ENCODE measurements at regions not wholly inside any gene's neighbourhood (a gene's known extent, or its start where the extent isn't known, plus 50 kb on each side); places are given as distances from the start of the nearest gene placed in this dataset.
"Not testable (repeated sequence)": the region's sequence is repeated elsewhere in the genome, so short reads cannot be mapped to it uniquely, and the experiment has no call there.

DNA sequence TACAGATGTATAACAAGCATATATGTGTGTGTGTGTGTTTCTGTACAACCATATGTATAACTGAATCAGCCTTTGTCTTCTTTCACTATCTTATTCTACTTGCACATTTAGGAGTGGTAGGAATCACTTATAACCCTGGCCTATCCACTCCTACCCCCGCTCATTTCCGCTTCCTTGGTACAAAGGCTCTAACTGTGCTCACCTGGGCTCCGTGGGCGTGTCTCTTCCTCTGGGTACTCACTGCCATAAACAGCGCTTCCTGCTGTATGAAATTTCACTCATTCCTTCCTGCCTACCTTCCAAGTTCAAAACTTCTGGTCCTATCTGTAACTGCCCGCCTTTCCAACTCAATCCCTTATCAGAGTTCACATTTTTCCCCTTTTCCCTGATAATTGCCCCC is 815.5 kb downstream of the EPHA4 start:
- no peak for DNase-seq

DNA sequence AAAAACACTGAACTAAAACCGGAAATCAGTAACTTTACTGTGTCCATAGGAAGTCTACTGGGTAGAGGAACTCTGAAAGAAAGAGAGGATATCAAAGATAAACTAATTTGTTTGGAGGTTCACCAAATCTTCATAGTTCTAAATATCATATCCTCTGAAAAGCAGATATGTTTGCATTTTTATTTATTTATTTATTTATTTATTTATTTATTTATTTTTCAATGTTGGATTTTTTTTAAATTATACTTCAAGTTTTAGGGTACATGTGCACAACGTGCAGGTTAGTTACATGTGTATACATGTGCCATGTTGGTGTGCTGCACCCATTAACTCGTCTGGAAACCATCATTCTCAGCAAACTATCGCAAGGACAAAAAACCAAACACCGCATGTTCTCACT is 813.7 kb downstream of the EPHA4 start:
- not testable (repeated sequence) for DNase-seq

DNA sequence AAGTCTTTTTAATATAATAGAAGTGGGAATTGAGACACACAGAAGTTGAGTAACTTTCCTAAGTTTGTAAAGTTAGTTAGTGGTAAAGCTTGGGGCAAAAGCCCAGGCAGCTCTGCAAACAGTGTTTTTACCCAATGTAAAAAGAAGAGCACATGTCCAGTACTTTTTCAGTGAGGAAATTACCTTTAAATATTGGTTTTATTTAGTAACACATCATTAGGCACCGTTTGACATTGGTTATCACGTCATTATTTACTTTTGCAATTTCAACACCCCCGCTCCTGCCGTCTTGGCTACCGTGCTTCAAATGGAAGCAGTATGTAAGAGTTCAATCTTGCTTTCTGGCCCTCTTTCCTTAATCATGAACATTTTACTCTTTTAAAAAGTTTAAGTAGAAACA is 807.9 kb downstream of the EPHA4 start:
- DNase-seq, result no peak

DNA sequence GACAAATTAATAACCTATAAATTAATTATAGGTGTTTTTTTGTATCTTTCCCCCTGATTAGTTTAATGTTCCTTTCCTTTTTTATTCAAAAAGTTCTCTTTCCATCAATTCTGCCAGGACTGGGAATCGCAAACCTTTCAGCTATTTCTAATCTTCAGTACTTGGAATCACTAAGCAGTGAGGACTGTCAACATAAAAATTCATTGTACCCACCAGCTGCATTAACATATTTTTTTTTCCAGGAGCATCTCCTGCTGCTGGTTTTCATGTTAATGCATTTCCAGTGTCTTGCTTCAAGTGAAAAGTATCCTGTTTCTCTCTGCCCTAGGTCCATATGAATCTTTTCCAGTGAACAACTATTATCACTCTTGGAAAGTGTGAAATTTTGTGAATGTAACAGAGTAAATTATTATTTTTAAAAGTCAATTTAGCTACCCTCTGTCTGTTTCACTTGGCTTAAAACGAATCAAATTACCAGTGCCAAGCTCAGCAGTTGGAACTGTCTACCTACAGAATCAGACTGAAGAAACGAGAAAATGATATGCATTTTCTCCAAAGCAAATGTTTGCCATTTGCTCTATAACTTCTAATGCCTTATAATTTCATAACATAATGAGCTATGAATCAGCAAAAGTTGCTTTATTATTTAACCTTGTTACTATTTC is 804.4 kb downstream of the EPHA4 start:
- no peak for DNase-seq

DNA sequence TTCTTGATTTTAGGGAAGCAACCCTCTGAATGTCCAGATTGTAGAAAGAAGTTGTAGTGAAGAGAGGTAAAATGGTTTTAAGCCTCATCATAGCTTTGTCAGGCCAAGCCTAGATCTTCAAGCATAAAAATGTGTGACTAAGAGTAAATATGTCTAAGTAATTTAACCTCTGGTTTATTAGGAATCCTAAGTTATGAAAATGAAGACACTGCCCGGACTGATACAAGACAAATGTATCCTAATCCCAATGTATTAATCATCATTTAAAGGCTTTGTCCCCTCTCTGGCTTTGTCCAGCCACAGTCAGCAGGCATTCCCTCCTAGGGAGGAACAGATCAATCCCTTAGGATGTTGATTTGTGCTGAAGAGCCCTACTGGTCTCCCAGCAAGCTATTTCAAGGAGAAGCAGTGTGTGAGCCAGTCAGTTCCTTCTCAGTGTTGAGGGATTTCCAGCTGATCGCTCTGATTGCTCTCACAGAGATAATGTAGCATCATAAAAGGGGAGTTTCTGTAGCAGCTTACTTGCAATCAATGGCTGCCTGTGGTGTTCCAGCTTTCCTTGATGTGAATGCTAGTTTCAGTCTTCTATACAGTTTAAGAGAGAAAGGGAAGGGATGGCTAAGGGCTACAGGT is 796.1 kb downstream of the EPHA4 start:
- no peak for DNase-seq

DNA sequence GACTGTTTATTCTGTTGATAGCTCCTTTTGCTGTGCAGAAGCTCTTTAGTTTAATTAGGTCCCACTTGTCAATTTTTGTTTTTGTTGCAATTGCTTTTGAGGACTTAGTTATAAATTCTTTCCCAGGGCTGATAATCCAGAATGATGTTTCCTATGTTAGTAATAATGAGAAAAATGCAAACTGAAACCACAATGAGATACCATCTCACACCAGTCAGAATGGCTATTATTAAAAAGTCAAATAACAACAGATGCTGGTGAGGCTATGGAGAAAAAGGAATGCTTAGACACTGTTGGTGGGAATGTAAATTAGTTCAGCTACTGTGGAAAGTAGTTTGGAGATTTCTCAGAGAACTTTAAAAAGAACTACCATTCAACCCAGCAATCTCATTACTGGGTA is 793.0 kb downstream of the EPHA4 start:
- not testable (repeated sequence) for DNase-seq

DNA sequence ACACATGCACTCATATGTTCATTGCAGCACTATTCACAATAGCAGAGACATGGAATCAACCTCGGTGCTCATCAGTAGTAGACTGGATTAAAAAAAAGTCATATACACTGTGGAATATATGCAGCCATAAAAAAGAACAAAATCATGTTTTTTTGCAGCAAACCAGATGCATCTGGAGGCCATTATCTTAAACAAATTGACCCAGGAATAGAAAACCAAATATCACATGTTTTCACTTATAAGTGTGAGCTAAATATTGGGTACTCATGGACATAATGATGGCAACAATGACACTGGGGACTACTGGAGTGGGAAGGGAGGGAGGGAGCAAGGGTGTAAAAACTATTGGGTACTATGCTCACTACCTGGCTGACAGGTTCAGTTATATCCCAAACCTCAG is 792.6 kb downstream of the EPHA4 start:
- no peak for DNase-seq

DNA sequence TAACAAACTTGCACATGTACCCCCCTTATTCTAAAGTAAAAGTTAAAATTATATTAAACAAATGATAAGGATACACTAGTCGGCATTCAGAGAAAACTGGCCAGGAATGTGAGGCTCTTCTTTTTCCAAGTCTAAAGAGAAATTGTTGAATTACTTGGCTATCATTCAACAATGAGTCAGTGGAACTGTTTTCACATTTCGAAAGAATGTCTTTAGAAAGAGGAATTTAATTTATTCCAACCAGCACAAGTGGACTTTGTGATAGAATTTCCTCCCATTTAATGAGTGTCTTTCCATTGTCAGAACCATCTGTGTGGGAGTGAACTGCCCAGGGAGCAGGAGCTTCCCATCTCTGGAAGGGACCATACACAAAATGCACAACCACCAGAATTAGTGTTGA is 792.2 kb downstream of the EPHA4 start:
- DNase-seq, result no peak

DNA sequence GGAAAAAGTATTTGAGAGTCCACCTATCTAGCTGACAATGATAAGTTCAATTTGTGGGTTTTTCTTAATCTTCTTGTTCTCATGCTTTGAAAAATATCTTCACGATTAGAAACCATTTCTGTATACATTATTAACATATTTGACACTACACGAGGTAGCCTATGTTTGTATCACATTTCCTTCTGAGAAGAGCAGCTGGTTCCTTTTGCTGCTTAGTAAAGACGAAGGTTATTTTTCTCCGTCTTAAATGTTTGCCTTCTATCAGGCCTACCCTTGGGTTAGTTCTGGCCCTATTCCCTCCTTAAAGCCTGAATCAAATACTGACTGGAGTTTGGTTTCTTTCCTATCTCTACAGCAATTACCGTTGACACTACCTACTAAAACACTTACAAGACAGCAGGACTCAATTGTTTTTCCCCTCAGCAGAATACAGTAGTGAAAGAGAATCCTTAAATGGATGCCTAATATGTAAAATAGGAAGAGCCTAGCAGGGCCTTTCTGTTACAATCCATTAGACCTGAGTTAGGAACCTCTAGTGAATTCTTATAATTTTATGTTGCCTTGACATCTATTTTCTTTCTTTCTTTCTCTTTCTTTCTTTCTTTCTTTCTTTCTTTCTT is 790.4 kb downstream of the EPHA4 start:
- no peak for DNase-seq

DNA sequence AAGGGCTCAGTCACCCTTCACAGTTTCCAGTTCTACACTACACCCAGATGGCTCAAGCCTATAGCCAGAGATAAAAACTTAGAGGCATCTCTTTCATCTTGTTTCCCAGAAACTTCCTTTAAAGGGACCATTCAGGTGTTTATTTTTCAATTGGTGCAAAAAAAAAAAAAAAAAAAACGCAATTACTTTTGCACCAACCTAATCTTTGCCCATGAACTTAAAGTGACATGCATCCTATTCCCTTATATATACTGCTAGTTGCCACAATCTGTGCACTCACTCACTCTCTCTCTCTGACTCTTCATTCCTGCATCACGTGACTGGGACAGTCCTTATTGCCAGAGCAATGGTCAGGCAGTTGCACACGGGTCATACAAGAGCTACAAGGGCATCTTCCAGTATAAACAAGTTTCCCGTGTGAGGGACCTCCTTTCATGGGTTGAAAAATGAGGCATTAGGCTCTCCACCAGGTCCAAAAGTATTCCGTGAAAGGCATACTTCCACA is 789.4 kb downstream of the EPHA4 start:
- DNase-seq, result no peak

DNA sequence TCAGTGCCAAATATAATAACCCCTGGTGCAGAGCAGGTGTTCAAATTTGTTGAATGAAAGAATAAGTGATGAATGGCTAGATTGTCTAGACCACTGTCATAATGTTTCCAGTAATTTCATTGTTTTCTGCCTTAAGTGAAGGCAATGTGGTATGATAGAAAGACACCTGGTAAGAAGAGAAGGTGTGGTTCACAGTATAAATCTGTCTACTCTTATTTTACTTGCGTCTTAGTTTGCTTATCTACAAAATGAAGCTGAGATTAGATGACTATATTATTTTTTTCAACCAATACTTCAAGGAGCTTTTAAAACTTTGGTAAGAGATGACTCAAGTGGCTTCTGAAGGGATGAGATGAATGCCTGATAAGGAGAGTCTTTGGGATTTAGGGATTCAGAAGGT is 788.4 kb downstream of the EPHA4 start:
- DNase-seq, result no peak

DNA sequence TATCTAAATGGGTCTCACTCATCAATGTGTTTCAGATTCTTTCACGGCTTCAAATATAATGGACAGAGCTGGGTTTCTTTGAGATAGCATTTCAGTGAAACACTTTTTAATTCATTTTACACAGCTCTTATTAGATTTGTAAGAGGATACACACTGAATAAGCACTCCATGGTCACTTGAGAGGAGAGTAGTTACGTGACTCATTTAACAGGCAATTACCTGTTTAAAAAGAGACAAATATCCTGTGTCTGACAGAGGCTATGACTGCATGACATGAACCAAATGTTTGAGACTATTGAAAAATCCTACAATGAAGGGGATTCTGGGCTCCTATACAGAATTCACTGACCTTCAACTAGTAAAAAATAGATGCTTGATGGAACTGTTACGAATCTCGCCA is 786.9 kb downstream of the EPHA4 start:
- DNase-seq, result no peak

DNA sequence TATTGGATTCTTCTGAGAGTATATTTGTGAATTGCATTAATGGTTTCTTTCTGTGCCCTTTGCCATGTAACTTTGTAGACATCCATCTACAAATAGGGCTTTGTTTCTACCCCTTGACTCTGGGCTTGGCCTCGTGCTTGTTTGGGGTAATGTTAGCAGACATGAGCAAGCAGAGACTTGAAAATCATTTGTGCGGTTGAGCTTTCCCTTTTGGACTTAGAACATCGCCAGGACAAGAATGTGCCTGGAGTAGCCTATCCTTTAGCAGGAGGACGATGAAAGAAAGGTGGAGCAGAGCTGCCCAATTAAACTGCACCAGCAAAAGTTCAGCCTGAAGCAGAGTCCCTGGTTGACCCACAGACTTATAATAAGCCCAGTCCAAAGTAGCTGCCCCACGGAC is 785.9 kb downstream of the EPHA4 start:
- DNase-seq, result no peak

DNA sequence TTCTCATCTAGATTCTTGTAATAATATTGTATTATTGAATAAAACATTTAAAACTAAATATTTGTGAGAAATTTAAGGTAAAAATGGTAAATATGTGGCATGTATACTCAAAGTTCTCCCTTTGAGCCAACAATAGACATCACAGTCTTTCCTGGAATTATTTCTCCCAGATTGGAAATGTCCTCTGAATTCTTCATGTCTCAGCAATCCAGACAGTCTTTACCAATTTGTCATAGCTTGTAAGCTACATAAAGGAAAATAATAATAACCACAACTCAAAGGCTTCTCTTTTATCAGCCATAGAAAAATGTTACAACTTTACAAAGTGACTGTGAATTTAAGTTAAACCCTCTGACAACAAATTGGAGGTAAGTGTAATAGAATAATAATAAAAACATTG is 784.9 kb downstream of the EPHA4 start:
- no peak for DNase-seq

DNA sequence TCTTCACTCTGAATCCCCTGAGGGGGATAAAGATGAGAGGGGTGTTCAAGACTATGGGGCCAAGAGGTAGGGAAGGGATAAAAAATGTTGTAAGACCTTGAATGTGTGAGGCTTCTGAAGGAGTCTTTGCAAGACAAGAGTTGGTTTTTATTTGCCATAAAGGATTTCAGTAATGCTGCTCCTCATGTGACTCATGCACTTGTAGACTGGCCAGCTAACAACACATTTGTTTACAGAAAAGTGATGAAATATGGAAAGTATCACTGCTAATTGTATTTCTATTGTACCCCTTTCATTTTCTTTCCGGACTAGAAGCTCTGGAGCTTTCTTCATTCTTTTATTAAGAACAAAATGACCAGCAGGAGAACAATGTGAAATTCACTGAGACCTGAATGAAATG is 782.1 kb downstream of the EPHA4 start:
- DNase-seq, result no peak

DNA sequence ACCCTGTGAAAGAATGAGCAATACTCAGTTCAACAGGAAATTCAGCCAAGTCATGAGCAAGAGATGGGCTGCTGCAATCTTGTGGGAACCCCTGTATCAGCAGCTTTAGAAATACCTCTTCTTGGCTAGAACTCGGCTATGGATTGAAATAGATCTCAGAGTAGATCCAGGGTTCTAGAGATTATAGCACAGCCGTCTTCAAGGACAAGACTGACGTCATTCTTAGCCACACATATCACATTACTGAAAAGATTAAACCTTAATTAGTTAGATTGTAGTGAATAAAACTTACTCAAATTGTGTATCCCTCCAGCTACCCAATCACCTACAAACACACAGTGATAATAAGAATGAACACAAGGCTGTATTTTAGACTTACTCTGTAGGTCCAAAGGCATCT is 776.4 kb downstream of the EPHA4 start:
- no peak for DNase-seq

DNA sequence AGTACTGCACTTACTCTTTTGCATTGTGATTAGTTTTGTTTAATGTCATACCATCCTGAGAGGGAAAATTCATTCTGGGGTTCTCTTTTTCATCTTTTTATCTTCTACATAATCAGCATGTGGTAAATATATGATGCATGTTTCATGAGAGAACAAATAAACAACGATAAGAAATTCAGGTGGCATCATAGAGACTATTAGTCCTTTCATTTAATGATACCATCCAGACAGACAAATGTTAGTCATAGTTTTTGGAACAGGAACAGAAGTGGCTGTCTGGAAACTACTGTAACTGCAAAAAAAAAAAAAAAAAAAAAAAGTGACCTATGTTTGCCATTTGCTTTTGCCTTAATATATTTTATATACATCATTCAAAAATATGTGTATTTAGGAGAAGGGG is 761.0 kb downstream of the EPHA4 start:
- DNase-seq, result no peak

DNA sequence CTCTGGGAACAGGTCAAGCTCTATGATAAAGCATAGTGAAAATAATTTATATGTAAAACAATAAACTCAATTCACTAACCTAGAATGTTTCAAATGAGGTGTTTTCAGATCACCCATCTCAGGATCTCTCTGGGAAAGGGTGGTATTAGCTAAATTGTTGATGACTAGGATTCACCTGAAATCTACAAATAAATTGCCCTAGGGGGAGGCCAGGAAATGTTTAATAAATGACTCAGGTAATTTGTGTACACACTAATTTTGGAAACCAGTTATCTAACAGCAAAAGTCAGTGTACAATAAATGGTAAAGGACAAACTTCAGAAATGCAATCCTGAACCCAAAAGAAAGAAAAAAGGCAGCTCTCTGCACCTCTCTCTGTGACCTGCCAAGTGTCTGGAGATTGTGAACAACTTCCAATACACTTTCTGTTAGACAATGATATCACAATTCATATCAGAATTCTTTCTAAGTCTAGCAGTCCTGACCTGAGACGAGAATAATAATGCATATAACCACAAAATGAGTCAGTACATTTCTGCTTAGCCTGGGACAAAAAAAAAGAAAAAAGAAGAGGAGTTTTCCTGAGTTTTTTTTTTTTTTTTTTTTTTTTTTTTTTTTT is 760.0 kb downstream of the EPHA4 start:
- no peak for DNase-seq

DNA sequence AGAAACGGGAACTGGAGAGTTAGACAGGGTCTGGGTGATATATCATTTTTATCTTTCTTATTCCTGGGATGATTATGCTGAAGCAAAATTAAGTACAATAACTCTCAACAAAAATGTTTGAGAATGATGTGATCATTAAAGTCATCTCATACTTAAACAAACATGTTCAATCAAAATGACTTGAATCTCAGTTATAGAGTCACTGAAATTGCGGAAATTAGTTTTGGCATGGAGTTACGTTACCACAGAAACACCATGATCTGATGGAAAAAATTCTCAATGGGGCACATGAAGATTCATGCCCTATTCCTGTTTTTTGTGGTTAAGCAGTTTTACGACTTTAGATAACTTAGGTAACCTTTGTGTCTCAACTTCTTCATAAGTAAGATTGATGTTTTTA is 757.7 kb downstream of the EPHA4 start:
- DNase-seq, result no peak

DNA sequence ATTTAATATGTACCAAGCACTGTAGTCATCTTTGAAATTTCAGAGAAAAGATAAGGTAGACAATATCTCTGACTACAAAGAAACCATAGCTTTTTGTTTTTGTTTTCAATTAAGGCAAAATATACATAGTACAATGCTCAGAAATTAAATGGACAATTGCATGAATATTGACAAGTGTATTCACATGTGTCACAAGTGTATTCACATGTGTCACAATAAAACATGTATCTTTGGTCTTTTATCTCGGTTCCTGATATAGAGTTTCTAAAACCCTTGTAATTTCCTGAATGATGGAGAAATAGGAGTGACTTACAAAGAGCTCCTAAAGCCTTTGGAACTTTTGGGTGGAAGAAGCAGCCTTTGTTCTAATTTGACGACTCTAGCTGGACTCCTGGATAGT is 756.4 kb downstream of the EPHA4 start:
- DNase-seq, result no peak

DNA sequence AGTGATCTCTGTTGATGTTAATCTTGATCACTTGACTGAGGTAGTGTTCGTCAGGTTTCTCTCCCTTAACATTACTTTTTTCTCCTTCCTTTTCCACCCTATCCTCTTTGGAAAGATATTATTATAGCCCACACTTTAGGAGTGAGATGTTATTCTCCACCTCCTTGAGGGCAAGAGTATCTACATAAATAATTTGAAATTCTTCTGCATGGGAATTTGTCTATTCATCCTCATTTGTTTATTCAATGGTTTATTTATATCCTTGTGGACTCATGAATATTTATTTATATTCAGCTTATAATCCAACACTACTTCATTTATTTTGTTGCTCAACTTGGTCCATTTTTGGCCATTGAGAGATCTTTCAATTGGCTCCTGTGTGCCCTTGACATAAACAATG is 750.4 kb downstream of the EPHA4 start:
- DNase-seq, result no peak

DNA sequence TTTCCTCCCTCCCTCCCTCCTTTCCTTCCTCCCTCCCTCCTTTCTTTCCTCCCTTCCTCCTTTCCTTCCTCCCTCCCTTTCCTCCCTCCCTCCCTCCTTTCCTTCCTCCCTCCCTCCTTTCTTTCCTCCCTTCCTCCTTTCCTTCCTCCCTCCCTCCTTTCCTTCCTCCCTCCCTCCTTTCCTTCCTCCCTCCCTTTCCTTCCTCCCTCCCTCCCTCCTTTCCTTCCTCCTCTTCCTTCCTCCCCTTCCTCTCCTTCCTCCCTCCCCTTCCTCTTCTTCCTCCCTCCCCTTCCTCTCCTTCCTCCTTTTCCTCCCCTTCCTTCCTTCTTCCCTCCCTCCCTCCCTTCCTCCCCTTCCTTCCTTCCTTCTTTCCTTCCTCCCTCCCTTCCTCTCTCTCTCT is 748.5 kb downstream of the EPHA4 start:
- not testable (repeated sequence) for DNase-seq

DNA sequence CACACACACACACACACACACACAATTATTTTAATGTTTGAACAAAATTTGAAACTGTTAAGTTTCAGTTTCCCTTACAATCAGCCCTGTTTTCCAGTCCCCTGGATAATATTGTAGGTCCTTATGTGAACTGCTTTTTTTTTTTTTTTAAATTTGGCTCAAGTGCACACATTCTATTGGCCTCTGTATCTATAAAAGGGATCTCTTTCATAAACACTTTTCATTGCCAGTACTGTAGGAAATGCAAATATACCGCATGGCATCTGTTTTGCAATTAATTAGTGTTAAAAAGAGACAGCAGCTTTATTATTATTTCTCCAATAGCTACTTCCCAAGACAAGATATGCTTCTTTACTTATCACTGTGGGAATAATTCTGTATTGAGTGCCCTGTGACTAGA is 738.7 kb downstream of the EPHA4 start:
- no peak for DNase-seq

DNA sequence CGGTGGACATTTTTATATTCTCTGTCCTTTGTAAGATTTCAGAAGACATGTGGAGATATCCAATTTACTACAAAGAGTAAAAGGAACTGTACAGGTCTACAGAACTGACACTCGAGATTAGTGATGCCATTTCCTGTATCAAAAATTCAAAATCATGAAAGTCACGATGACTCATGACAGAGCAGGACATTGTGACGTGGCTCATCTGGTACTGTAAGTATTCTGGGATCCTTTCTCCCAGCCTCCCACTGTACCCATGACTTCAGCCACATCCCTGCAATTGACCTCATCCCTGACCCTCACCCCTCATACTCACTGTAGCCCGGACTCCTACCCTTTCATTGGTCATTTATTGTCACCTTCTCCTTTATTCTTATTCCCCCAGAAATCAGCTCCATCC is 736.5 kb downstream of the EPHA4 start:
- DNase-seq, result no peak
